Suppressor macrophage treated with lipopolysaccharide for 1 hour (primary cell): ENCODE measurements at regions not wholly inside any gene's neighbourhood (a gene's known extent, or its start where the extent isn't known, plus 50 kb on each side); places are given as distances from the start of the nearest gene placed in this dataset.
"Not testable (repeated sequence)": the region's sequence is repeated elsewhere in the genome, so short reads cannot be mapped to it uniquely, and the experiment has no call there.

ENCODE experiments used
- DNase-seq, 3 donors: peaks; one replicate each; pipeline ENCODE4 v3.0.0-alpha.2; 2020 to 2022

- DNase-seq: peak in 1 of 3 donors; percentile 18
Observed at GRCh38 chr10:46810222-46810621, 101.0 kb upstream of the PTPN20 start.

GRCh38 chr10:46816126-46816525, 95.1 kb upstream of the PTPN20 start:
- not testable (repeated sequence) for DNase-seq

GRCh38 chr10:46840393-46841050, 70.7 kb upstream of the PTPN20 start:
- DNase-seq: not testable (repeated sequence)

- DNase-seq: not testable (repeated sequence)
Observed at GRCh38 chr10:46841051-46841593, 70.1 kb upstream of the PTPN20 start.

- not testable (repeated sequence) for DNase-seq
Observed at GRCh38 chr10:46845194-46845593, 66.0 kb upstream of the PTPN20 start.

- DNase-seq: not testable (repeated sequence)
Observed at GRCh38 chr10:46845640-46846039, 65.6 kb upstream of the PTPN20 start.

GRCh38 chr10:46860753-46861152, 50.5 kb upstream of the PTPN20 start:
- DNase-seq: not testable (repeated sequence)
